LNCaP clone FGC (cell line): ENCODE measurements at regions not wholly inside any gene's neighbourhood (a gene's known extent, or its start where the extent isn't known, plus 50 kb on each side); places are given as distances from the start of the nearest gene placed in this dataset.

Experiments used
- DNase-seq: peaks from one replicate; pipeline ENCODE4 v3.0.0-alpha.2; 2011; ENCODE audit warnings: low read depth
- H3K4me3 ChIP-seq: 2 replicates; pipeline ENCODE4 v1.5.1; 2011; ENCODE audit warnings: mild to moderate bottlenecking, low read depth, low read length, control low read depth
- CTCF ChIP-seq: IDR thresholded peaks from 2 replicates; pipeline ENCODE4 v1.5.1; 2012; ENCODE audit warnings: mild to moderate bottlenecking; ENCODE audit not compliant: control insufficient read depth, insufficient read depth; ENCODE audit errors: extremely low read depth

- DNase-seq: no peak
- H3K4me3 ChIP-seq: no peak overlapping the region
- TF ChIP-seq CTCF: no peak
Measured at GRCh38 chr11:26909515-26909914, 84.4 kb upstream of the FIBIN start.

GRCh38 chr11:26909991-26910591 is 83.8 kb upstream of the FIBIN start:
- H3K4me3 ChIP-seq: no peak overlapping the region
- no peak for TF ChIP-seq CTCF
- no peak for DNase-seq

DNA sequence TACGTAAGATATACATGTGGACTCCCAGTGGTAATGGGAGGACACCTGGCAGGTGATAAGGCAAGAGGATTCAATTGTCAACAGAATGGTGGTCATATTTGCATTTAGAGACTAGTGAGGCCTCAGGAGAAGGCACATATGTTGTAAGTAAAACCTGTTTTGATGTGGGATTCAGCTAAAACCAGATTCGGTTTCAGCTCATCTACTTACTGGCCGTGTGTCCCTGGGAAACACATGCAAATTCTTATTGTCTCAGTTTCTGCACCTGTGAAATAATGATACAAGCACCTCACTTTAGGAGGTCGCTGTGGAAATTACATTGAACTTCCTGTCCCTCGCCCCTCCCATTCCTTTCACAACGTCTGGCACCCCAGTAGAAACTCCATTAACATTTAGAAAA is 78.9 kb upstream of the FIBIN start:
- no peak for DNase-seq
- TF ChIP-seq CTCF: no peak
- H3K4me3 ChIP-seq: no peak overlapping the region

DNA sequence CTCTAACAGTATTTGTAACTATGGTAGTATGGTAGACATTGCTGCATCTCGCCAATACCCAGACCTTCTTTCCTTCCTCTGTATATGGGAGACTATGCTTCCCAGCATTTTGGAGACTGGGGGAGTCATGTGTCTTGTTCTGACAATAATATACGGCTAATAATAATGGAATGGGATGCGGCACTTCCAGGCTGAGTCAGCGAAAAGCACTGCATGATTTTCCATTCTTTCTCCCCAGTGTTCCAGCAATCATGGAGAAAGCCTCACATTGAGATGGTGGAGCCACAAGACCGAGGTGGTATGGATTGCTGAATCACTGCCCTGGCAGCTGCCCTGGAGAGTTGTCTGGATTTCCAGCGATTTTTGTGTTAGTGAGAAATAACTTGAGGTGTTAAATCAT is 77.1 kb upstream of the FIBIN start:
- no peak overlapping the region for H3K4me3 ChIP-seq
- DNase-seq: no peak
- no peak for TF ChIP-seq CTCF

DNA sequence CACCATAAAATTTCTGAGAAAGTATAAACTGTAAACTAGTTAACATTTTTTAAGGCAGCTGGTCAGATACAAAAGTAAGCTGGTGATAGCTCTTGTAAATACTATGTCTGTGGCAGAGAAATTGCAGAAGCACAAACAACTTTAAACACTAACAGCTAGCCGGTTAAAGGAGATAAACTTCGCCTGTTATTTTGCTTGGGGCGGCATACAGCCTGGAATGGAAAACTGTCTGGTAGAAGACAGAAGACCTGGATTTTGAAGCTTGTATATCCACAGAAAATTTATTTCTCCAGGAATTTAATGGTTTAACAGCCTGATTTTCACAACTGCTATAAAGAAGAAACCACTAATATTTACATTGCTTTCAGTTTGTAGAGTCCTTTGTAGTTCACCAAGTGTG is 65.3 kb upstream of the FIBIN start:
- H3K4me3 ChIP-seq: no peak overlapping the region
- no peak for TF ChIP-seq CTCF
- DNase-seq: no peak

- no peak for TF ChIP-seq CTCF
- no peak overlapping the region for H3K4me3 ChIP-seq
- DNase-seq: no peak
Measured at GRCh38 chr11:26929806-26930517, 64.0 kb upstream of the FIBIN start.
